Lower leg skin (tissue), 3 donors: ENCODE measurements at regions not wholly inside any gene's neighbourhood (a gene's known extent, or its start where the extent isn't known, plus 50 kb on each side); places are given as distances from the start of the nearest gene placed in this dataset.

ENCODE experiments used
- CTCF ChIP-seq, 3 donors: fragments of 450-650 bp; IDR thresholded peaks; one replicate each; pipeline ENCODE4 v1.5.1; 2016; ENCODE audit warnings: antibody characterized with exemption in 3 of 3, mild to moderate bottlenecking in 3 of 3, moderate library complexity in 2 of 3
- POLR2A ChIP-seq, 2 donors: fragments of 450-650 bp; IDR thresholded peaks; one replicate each; pipeline ENCODE4 v1.6.1; 2016 to 2017; ENCODE audit warnings: antibody characterized with exemption in 2 of 2, mild to moderate bottlenecking in 1 of 2, moderate library complexity in 1 of 2

DNA sequence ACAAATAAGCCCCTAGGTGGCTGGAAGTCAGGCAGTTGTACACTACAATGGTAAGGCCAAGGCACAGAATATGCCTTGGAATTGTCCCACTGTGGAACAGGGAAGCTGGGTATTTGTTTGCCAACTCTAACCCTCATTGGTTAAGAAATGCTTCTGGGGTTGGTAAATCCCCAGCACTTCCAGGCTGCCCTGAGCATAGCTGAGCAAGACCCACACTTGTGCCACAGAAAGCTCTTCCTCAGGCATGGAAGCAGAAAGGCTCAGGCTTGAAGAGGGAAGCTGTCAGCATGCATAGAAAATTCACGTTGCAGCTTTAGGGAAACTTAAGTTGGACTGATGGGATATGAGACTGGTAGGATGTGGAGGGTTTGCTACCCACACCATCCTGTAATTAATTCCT, 86.9 kb upstream of the PLCL2 start:
- no peak for TF ChIP-seq CTCF (IDR thresholded peaks at IDR 0.05)
- no peak for TF ChIP-seq POLR2A (IDR thresholded peaks at IDR 0.05)
